HepG2 (cell line): ENCODE measurements at regions not wholly inside any gene's neighbourhood (a gene's known extent, or its start where the extent isn't known, plus 50 kb on each side); places are given as distances from the start of the nearest gene placed in this dataset.

Experiments
- CBX2 ChIP-seq, 2 experiments: fragments of 200-600 bp in 1 of 2; sonication (generic); formaldehyde crosslinking in 1 of 2; IDR thresholded peaks; 2 replicates each; pipeline versions ENCODE4 v1.7.0 to v1.8.1; 2018 to 2022; ENCODE audit warnings: low read depth in 2 of 2, low read length in 1 of 2, mild to moderate bottlenecking in 1 of 2, missing genetic modification reagents in 1 of 2
- CEBPB ChIP-seq: IDR thresholded peaks from 2 replicates; pipeline ENCODE4 v1.6.1; 2011; ENCODE audit warnings: low read depth, low read length, improper control_type of control experiment, borderline replicate concordance
- DPF2 ChIP-seq: sonication (generic); formaldehyde crosslinking; IDR thresholded peaks from 2 replicates; pipeline ENCODE4 v1.4.0; 2020; ENCODE audit warnings: mild to moderate bottlenecking, low read depth, missing genetic modification reagents, borderline replicate concordance
- FOXP1 ChIP-seq, 2 experiments: fragments of 450-650 bp in 1 of 2; IDR thresholded peaks; 2 replicates each; pipeline ENCODE4 v1.6.1; 2017 to 2018; ENCODE audit warnings: antibody characterized with exemption in 1 of 2
- IRF2 ChIP-seq: IDR thresholded peaks from 2 replicates; pipeline ENCODE4 v1.6.1; 2018; ENCODE audit warnings: missing genetic modification reagents, missing compliant biosample characterization
- NR2F2 ChIP-seq: IDR thresholded peaks from 2 replicates; pipeline ENCODE4 v1.6.1; 2012; ENCODE audit warnings: low read depth, inconsistent platforms, borderline replicate concordance
- NR2F6 ChIP-seq, 2 experiments: IDR thresholded peaks; 2 replicates each; pipeline ENCODE4 v1.6.1; 2016; ENCODE audit warnings: antibody characterized with exemption in 1 of 2, mild to moderate bottlenecking in 1 of 2
- SIN3A ChIP-seq: IDR thresholded peaks from 2 replicates; pipeline ENCODE4 v1.6.1; 2011; ENCODE audit warnings: low read depth, mild to moderate bottlenecking, control low read depth, low read length, borderline replicate concordance
- SMARCE1 ChIP-seq: fragments of 450-650 bp; IDR thresholded peaks from 2 replicates; pipeline ENCODE4 v1.6.1; 2017; ENCODE audit warnings: borderline replicate concordance
- SMC3 ChIP-seq: IDR thresholded peaks from 2 replicates; pipeline ENCODE4 v1.6.1; 2011; ENCODE audit warnings: low read length, improper control_type of control experiment
- SP5 ChIP-seq: IDR thresholded peaks from 2 replicates; pipeline ENCODE4 v1.6.1; 2016; ENCODE audit warnings: low read depth, borderline replicate concordance
- TCF7 ChIP-seq: sonication (generic); IDR thresholded peaks from 2 replicates; pipeline ENCODE4 v1.6.1; 2016; ENCODE audit warnings: antibody characterized with exemption, low read depth
- ZIK1 ChIP-seq: sonication (generic); formaldehyde crosslinking; IDR thresholded peaks from 2 replicates; pipeline ENCODE4 v1.5.0; 2020; ENCODE audit warnings: mild to moderate bottlenecking, low read depth, missing genetic modification reagents, borderline replicate concordance
- ZNF234 ChIP-seq: sonication (generic); formaldehyde crosslinking; conservative IDR thresholded peaks from 2 replicates; pipeline ENCODE4 v1.5.1; 2020; ENCODE audit warnings: mild to moderate bottlenecking, missing genetic modification reagents
- ZNF326 ChIP-seq: sonication (generic); formaldehyde crosslinking; IDR thresholded peaks from 2 replicates; pipeline ENCODE4 v1.4.0; 2020; ENCODE audit warnings: missing genetic modification reagents, borderline replicate concordance
- ZNF644 ChIP-seq: IDR thresholded peaks from 2 replicates; pipeline ENCODE4 v1.6.1; 2016; ENCODE audit warnings: low read depth
- TF ChIP-seq, protein P1 (sequence below): sonication (generic); formaldehyde crosslinking; IDR thresholded peaks from 2 replicates; pipeline ENCODE4 v1.4.0; 2020; ENCODE audit warnings: missing genetic modification reagents
- TF ChIP-seq, protein P2 (sequence below): sonication (generic); formaldehyde crosslinking; conservative IDR thresholded peaks from 2 replicates; pipeline ENCODE4 v1.8.1; 2023; ENCODE audit warnings: missing genetic modification reagents

DNA sequence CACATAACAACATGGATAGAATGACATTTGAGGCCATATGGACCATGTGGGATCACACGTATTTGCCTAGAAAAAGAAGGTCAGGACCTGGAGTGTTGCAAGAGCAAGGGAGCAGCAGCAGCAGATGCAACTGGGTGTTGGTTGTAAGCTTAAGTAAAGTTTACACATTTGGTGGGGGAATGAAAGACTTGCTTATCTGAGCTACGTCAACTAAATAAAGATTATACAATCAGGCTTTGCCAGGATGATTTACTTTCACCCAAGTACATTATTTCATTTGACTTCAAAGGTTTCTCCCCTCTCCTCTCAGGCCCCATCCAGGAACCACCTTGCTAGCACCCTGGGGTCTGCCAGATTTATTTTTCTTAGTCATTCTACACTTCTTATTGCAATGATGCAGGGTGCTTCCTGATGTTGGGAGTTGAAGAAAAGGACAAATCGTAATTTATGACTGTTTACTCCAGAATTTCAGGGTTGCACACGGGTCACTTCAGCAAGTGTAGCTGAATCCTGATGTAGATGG, 591.9 kb upstream of the IGFBP3 start (continued):
- TF ChIP-seq, protein P1, sequence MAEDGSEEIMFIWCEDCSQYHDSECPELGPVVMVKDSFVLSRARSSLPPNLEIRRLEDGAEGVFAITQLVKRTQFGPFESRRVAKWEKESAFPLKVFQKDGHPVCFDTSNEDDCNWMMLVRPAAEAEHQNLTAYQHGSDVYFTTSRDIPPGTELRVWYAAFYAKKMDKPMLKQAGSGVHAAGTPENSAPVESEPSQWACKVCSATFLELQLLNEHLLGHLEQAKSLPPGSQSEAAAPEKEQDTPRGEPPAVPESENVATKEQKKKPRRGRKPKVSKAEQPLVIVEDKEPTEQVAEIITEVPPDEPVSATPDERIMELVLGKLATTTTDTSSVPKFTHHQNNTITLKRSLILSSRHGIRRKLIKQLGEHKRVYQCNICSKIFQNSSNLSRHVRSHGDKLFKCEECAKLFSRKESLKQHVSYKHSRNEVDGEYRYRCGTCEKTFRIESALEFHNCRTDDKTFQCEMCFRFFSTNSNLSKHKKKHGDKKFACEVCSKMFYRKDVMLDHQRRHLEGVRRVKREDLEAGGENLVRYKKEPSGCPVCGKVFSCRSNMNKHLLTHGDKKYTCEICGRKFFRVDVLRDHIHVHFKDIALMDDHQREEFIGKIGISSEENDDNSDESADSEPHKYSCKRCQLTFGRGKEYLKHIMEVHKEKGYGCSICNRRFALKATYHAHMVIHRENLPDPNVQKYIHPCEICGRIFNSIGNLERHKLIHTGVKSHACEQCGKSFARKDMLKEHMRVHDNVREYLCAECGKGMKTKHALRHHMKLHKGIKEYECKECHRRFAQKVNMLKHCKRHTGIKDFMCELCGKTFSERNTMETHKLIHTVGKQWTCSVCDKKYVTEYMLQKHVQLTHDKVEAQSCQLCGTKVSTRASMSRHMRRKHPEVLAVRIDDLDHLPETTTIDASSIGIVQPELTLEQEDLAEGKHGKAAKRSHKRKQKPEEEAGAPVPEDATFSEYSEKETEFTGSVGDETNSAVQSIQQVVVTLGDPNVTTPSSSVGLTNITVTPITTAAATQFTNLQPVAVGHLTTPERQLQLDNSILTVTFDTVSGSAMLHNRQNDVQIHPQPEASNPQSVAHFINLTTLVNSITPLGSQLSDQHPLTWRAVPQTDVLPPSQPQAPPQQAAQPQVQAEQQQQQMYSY: no peak
- TF ChIP-seq SMARCE1 (no peak), CEBPB (peak; percentile 47; the same call in 1 of the 2 replicates), ZNF234 (CRISPR knock-in tag) (no peak), NR2F2 (peak; percentile 48; the same call in 1 of the 2 replicates), ZNF644 (CRISPR knock-in tag) (0 out of 2 replicates have a peak, but pooled peaks have one; percentile 12), DPF2 (no peak), CBX2 (IDR thresholded peaks at IDR 0.05; ENCODE audit: low read depth, low read length) (no peak), CBX2 (CRISPR knock-in tag; IDR thresholded peaks at IDR 0.05; ENCODE audit: low read depth) (no peak), ZNF326 (CRISPR knock-in tag) (no peak), IRF2 (CRISPR knock-in tag) (no peak), SIN3A (no peak), ZIK1 (CRISPR knock-in tag) (no peak), NR2F6 (IDR thresholded peaks at IDR 0.05) (peak; percentile 50), NR2F6 (CRISPR knock-in tag; IDR thresholded peaks at IDR 0.05) (0 out of 2 replicates have a peak, but pooled peaks have one; percentile 18), SMC3 (no peak), TCF7 (peak; percentile 45), FOXP1 (IDR thresholded peaks at IDR 0.05) (no peak), FOXP1 (CRISPR knock-in tag; IDR thresholded peaks at IDR 0.05) (no peak), SP5 (CRISPR knock-in tag) (no peak)
- TF ChIP-seq, protein P2, sequence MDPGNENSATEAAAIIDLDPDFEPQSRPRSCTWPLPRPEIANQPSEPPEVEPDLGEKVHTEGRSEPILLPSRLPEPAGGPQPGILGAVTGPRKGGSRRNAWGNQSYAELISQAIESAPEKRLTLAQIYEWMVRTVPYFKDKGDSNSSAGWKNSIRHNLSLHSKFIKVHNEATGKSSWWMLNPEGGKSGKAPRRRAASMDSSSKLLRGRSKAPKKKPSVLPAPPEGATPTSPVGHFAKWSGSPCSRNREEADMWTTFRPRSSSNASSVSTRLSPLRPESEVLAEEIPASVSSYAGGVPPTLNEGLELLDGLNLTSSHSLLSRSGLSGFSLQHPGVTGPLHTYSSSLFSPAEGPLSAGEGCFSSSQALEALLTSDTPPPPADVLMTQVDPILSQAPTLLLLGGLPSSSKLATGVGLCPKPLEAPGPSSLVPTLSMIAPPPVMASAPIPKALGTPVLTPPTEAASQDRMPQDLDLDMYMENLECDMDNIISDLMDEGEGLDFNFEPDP: no peak
